HG02852 (cell line): ENCODE measurements at regions not wholly inside any gene's neighbourhood (a gene's known extent, or its start where the extent isn't known, plus 50 kb on each side); places are given as distances from the start of the nearest gene placed in this dataset.
"Not testable (repeated sequence)": the region's sequence is repeated elsewhere in the genome, so short reads cannot be mapped to it uniquely, and the experiment has no call there.

Experiments used
- ATAC-seq: cut with Tn5 transposase; IDR thresholded peaks from one replicate; pipeline ENCODE4 v1.9.1; 2021; ENCODE audit warnings: mild to moderate bottlenecking, moderate library complexity; ENCODE audit not compliant: unreplicated experiment

DNA sequence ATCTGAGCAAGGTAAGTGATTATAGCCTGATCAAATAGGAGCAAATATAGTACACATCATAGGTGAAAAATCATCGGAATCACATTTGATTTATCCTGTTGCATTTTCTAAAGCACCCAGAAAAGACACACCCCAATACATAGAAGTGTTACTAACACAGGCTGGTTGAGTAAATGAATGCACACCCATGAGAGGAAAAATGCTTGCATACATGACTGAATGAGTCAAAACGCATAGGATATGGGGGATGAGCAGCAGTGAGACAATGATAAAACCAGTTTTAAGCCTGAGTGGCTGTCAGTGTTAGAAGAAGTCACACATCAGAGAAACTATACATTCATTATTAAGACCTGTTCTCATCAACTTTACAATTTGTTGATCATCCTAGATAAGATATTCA lies 449.6 kb upstream of the CDH20 start:
- ATAC-seq, result no peak

- ATAC-seq, result no peak
Measured at GRCh38 chr18:60888071-60888624, 445.1 kb upstream of the CDH20 start.

GRCh38 chr18:60889442-60889841 lies 443.8 kb upstream of the CDH20 start:
- ATAC-seq, result no peak

DNA sequence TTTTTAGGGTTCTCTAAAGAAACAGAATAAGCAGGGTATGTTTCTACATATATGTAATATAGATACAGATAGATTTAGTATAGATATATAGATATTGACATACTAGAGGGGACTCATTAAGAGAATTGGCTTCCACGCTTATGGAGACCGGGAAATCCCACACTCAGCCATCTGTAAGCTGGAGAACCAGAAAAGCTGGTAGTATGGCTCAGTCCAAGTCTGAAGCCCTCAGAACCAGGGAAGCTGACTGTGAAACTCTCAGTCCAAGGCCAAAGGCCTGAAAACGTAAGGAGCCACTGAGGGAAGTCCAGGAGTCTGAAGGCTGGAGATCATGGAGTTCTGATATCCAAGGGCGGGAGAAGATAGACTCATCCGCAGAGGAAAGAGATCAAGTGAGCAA lies 441.3 kb upstream of the CDH20 start:
- no peak for ATAC-seq

DNA sequence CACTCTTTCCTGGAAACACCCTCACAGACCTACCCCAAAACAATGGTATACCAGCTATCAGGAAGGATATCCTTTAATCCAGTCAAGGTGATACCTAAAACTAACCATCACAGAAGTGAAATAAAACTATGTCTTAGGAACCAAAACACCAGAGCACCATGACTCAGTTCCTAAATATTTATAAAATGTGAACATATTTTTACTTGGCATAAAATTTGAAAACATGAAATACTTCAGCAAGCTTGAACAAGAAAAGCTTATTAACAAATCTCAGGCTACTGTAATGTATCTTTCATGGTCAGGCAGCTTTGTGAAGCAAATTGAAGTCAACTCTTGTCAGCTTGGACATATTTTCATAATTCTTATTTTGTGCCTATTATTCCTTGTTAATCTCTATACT lies 440.8 kb upstream of the CDH20 start:
- ATAC-seq, result no peak

GRCh38 chr18:60892855-60893254 lies 440.4 kb upstream of the CDH20 start:
- ATAC-seq, result no peak

- ATAC-seq, result no peak
Measured at GRCh38 chr18:60893355-60894097, 439.7 kb upstream of the CDH20 start.

- no peak for ATAC-seq
Measured at GRCh38 chr18:60894254-60894945, 438.8 kb upstream of the CDH20 start.

GRCh38 chr18:60895181-60895580 lies 438.0 kb upstream of the CDH20 start:
- ATAC-seq, result no peak

- ATAC-seq, result no peak
Measured at GRCh38 chr18:60898111-60898510, 435.1 kb upstream of the CDH20 start.

DNA sequence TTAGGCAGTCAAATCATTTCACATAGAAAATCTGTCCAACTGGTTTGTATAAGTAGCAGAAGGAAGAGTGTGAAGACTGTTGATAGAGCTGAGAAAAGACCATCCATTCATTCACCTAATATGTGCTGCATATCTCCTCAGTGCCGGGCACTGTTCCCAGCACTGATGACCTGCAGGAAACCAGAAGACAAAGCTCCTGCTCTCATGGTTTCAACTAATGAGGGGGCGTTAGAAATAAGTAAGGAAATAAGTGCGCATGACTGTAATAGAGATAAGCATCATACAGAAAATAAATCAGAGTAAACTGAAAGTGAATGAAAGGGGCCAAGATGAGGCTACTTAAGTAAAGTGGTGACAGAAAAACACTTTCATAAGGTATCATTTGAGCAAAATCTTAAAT lies 427.5 kb upstream of the CDH20 start:
- ATAC-seq, result no peak

DNA sequence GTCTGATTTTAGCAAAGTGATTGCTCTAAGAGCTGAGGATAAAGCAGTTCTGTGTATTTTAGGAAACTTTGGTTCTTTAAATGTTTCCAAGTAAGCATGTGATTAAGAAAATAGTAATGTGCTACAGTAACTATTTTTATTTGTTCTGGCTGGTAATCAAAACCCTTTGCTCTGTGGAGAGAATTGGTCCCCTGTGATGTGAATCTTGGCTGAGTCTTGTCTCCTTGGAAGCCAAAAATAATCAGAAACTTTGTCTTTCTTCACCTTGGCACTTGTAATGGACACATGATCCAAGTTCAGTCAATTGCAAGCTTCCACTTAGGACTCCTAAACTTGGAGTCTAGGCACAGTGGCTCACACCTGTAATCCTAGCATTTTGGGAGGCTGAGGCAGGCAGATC lies 422.7 kb upstream of the CDH20 start:
- ATAC-seq, result no peak

DNA sequence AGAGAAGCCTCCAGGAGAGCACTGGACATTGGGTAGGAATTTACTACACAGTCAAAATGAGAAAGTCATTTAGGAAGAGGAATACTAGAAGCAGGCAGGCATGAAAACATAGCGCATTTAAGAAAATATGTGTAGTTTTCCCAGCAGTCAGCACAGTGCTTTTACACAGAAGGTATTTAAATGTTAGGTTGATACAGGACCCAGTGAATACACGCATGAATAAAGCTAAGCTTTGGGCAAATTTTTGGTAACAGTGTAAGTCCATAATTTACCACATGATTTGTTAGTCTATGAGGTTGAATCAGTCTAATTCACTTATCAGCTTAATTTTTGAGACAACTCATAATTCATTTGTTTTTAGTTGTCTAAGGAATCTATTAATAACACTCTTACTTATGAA lies 421.7 kb upstream of the CDH20 start:
- ATAC-seq, result no peak

DNA sequence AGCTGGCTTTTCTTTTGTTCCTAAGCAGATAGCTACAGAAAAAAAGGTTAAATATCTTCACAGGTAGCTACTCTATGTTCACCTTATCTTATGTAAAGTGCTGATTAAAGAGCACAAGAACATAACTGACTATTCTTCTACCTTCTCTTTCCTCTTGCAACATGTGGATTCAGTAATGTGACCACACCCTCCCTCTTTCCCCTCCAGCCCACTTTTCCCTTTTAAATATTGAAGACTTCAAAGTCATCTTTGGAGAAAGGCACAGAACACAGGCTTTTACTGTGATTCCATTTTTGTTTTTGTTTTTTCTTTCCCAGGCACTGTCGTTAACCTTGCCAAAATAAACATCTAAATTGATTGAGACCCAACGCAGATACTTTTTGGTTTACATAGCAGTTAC lies 418.1 kb upstream of the CDH20 start:
- no peak for ATAC-seq

- not testable (repeated sequence) for ATAC-seq
Measured at GRCh38 chr18:60918862-60919261, 414.4 kb upstream of the CDH20 start.

GRCh38 chr18:60925892-60926291 lies 407.3 kb upstream of the CDH20 start:
- ATAC-seq, result no peak

- ATAC-seq, result no peak
Measured at GRCh38 chr18:60929966-60930365, 403.3 kb upstream of the CDH20 start.

GRCh38 chr18:60935041-60935910 lies 398.0 kb upstream of the CDH20 start:
- no peak for ATAC-seq

DNA sequence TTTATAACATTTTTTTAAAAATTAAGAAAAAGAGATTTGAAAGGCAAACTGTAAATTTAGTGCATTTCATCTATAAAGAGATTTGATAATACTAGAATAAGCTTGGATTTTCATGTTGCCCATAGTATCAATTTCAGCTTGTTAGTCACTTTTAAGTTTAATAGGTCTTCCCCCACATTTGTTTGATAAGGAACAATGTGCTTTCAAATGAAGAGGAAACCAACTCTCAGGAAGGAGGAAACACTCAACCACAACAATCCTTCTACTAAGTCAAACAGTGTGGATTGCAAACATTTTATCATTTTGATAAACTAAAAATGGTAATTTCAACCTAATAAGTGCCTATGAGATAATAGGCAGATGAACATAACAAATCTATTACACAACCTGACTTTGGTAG lies 397.1 kb upstream of the CDH20 start:
- no peak for ATAC-seq

DNA sequence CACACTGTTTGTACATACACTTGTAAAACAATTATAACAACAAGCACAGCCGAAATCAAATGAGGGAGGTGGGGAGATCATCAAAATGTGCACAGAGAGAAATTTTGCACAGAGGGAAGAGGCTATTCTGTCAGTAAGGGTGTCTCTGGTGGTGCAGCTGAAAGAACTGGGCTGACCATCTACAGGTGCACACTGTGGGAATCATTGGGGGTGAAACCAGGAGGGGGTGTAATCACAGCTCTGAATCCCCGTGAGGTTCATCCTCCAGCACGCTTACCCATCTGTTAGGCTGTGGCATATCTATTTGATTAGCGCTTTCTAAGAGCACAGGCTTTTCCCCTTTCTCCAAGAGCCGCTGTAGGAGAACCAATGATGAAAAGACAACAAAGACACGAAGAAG lies 389.9 kb upstream of the CDH20 start:
- ATAC-seq, result no peak

DNA sequence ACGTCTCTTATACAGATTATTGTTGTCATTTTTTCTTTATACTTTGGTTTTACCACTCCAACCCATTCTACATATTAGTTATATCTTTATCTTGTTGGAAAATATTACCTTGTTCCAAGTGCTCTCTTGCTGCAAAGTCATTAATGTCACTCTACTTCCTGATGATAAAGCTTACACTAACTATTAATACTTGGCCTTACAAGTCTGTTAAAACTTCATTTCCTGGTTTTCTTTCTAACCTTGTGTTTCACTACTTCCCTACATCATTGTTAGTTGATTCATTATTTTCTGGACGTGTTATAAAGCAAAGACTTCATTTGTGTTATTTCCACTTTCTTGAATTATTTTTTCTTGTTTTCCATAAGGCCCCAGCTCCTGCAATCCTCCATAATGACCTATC lies 382.6 kb upstream of the CDH20 start:
- no peak for ATAC-seq
